Muscle of leg (tissue), 3 donors: ENCODE measurements at regions not wholly inside any gene's neighbourhood (a gene's known extent, or its start where the extent isn't known, plus 50 kb on each side); places are given as distances from the start of the nearest gene placed in this dataset.

ENCODE experiments used
- DNase-seq: peaks from one replicate; pipeline ENCODE4 v3.0.0; 2013
- H3K27ac ChIP-seq: one replicate; pipeline ENCODE4 v1.5.1; 2013; ENCODE audit warnings: mild to moderate bottlenecking, low read length, control low read depth
- H3K27me3 ChIP-seq: one replicate; pipeline ENCODE4 v1.6.1; 2013; ENCODE audit warnings: low read length; ENCODE audit not compliant: control insufficient read depth, insufficient read depth
- H3K36me3 ChIP-seq: one replicate; pipeline ENCODE4 v1.6.1; 2013; ENCODE audit warnings: low read length; ENCODE audit not compliant: control insufficient read depth, insufficient read depth
- H3K4me1 ChIP-seq: one replicate; pipeline ENCODE4 v1.6.1; 2013; ENCODE audit warnings: low read length; ENCODE audit not compliant: control insufficient read depth, insufficient read depth
- H3K4me3 ChIP-seq: one replicate; pipeline ENCODE4 v1.5.1; 2013; ENCODE audit warnings: low read length, control low read depth
- H3K9me3 ChIP-seq: replicated peaks from 2 replicates; pipeline ENCODE4 v1.6.1; 2013; ENCODE audit warnings: low read depth, low read length; ENCODE audit not compliant: control insufficient read depth
- WGBS: methylation state at CpG from one replicate; pipeline ENCODE4 v1.1.5; 2013; ENCODE audit warnings: missing lambda C conversion rate; ENCODE audit not compliant: insufficient coverage; 5-methylcytosine and 5-hydroxymethylcytosine counted together

- WGBS = 86% methylated on average over 26 of the region's 29 CpGs
- H3K4me3 ChIP-seq = no peak overlapping the region
- peaks cover 8% of the 10 kb centered on the region for H3K9me3 ChIP-seq
- H3K36me3 ChIP-seq = no peaks in the 10 kb centered on the region
- no peak overlapping the region for H3K27ac ChIP-seq
- H3K4me1 ChIP-seq = peaks cover 28% of the 10 kb centered on the region
- DNase-seq = no peak
- no peaks in the 10 kb centered on the region for H3K27me3 ChIP-seq
Observed at GRCh38 chr2:238599549-238600505, 173.1 kb downstream of the ASB1 start.

- Histone ChIP-seq H3K9me3 (peaks cover 8% of the 10 kb centered on the region), H3K4me1 (peaks cover 27% of the 10 kb centered on the region), H3K4me3 (no peak overlapping the region), H3K27me3 (no peaks in the 10 kb centered on the region), H3K27ac (no peak overlapping the region), H3K36me3 (no peaks in the 10 kb centered on the region)
- WGBS = 77% methylated on average over 16 of the region's 29 CpGs
- no peak for DNase-seq
Observed at GRCh38 chr2:238600506-238601432, 174.0 kb downstream of the ASB1 start.

GRCh38 chr2:238601433-238602222 lies 174.9 kb downstream of the ASB1 start:
- Histone ChIP-seq H3K4me1 (peaks cover 20% of the 10 kb centered on the region), H3K9me3 (peaks cover 8% of the 10 kb centered on the region), H3K27me3 (no peaks in the 10 kb centered on the region), H3K27ac (no peak overlapping the region), H3K4me3 (no peak overlapping the region), H3K36me3 (no peaks in the 10 kb centered on the region)
- peak; percentile 74 for DNase-seq
- 37% methylated on average over 6 of the region's 11 CpGs for WGBS

- no CpG with 5 or more reads among the region's 6 CpGs for WGBS
- no peak for DNase-seq
- no peaks in the 10 kb centered on the region for H3K27me3 ChIP-seq
- H3K27ac ChIP-seq = no peak overlapping the region
- peaks cover 12% of the 10 kb centered on the region for H3K4me1 ChIP-seq
- H3K9me3 ChIP-seq = peaks cover 11% of the 10 kb centered on the region
- no peak overlapping the region for H3K4me3 ChIP-seq
- H3K36me3 ChIP-seq = no peaks in the 10 kb centered on the region
Observed at GRCh38 chr2:238602223-238602960, 175.7 kb downstream of the ASB1 start.

GRCh38 chr2:238603596-238603995 lies 176.9 kb downstream of the ASB1 start:
- Histone ChIP-seq H3K9me3 (peaks cover 11% of the 10 kb centered on the region), H3K4me3 (no peak overlapping the region), H3K36me3 (no peaks in the 10 kb centered on the region), H3K27ac (no peak overlapping the region), H3K4me1 (peaks cover 3% of the 10 kb centered on the region), H3K27me3 (no peaks in the 10 kb centered on the region)
- no peak for DNase-seq

- no peak overlapping the region for H3K27ac ChIP-seq
- DNase-seq = no peak
- no peak overlapping the region for H3K4me3 ChIP-seq
- no CpG with 5 or more reads among the region's 4 CpGs for WGBS
- H3K4me1 ChIP-seq = peaks cover 3% of the 10 kb centered on the region
- H3K36me3 ChIP-seq = no peaks in the 10 kb centered on the region
- H3K27me3 ChIP-seq = no peaks in the 10 kb centered on the region
- peaks cover 14% of the 10 kb centered on the region for H3K9me3 ChIP-seq
Observed at GRCh38 chr2:238606311-238606710, 179.6 kb downstream of the ASB1 start.

GRCh38 chr2:238613610-238614009 lies 186.9 kb downstream of the ASB1 start:
- WGBS = 100% methylated on average over 3 of the region's 5 CpGs
- Histone ChIP-seq H3K27me3 (peaks cover 2% of the 10 kb centered on the region), H3K4me1 (peaks cover 3% of the 10 kb centered on the region), H3K36me3 (no peaks in the 10 kb centered on the region), H3K27ac (no peak overlapping the region), H3K4me3 (no peak overlapping the region), H3K9me3 (peaks cover 5% of the 10 kb centered on the region)
- DNase-seq = no peak

GRCh38 chr2:238614376-238614775 lies 187.6 kb downstream of the ASB1 start:
- Histone ChIP-seq H3K4me3 (no peak overlapping the region), H3K27me3 (peaks cover 2% of the 10 kb centered on the region), H3K4me1 (peaks cover 3% of the 10 kb centered on the region), H3K9me3 (peaks cover 5% of the 10 kb centered on the region), H3K27ac (no peak overlapping the region), H3K36me3 (no peaks in the 10 kb centered on the region)
- DNase-seq = no peak

GRCh38 chr2:238615187-238615586 lies 188.5 kb downstream of the ASB1 start:
- DNase-seq = no peak
- Histone ChIP-seq H3K36me3 (no peaks in the 10 kb centered on the region), H3K27me3 (peaks cover 2% of the 10 kb centered on the region), H3K4me3 (no peak overlapping the region), H3K9me3 (peaks cover 5% of the 10 kb centered on the region), H3K27ac (no peak overlapping the region), H3K4me1 (peaks cover 3% of the 10 kb centered on the region)
- 76% methylated on average over 5 of the region's 5 CpGs for WGBS
